GM18867 (cell line): ENCODE measurements at regions not wholly inside any gene's neighbourhood (a gene's known extent, or its start where the extent isn't known, plus 50 kb on each side); places are given as distances from the start of the nearest gene placed in this dataset.

Experiments
- ATAC-seq: cut with Tn5 transposase; IDR thresholded peaks from one replicate; pipeline ENCODE4 v1.9.1; 2021; ENCODE audit warnings: mild to moderate bottlenecking, moderate library complexity; ENCODE audit not compliant: unreplicated experiment

GRCh38 chr2:2687745-2688144, 356.7 kb upstream of the MYT1L start:
- no peak for ATAC-seq

GRCh38 chr2:2686222-2686621, 355.1 kb upstream of the MYT1L start:
- no peak for ATAC-seq

GRCh38 chr2:2683606-2684224, 352.6 kb upstream of the MYT1L start:
- no peak for ATAC-seq

GRCh38 chr2:2682700-2683342, 351.7 kb upstream of the MYT1L start:
- no peak for ATAC-seq

GRCh38 chr2:2681711-2682251, 350.7 kb upstream of the MYT1L start:
- no peak for ATAC-seq

- no peak for ATAC-seq
These were observed 350.0 kb upstream of the MYT1L start for GRCh38 chr2:2681085-2681484.

- no peak for ATAC-seq
These were observed 343.8 kb upstream of the MYT1L start for GRCh38 chr2:2674831-2675230.

GRCh38 chr2:2673406-2673805, 342.3 kb upstream of the MYT1L start:
- no peak for ATAC-seq

GRCh38 chr2:2672249-2672648, 341.2 kb upstream of the MYT1L start:
- ATAC-seq = no peak

- ATAC-seq = no peak
These were observed 340.8 kb upstream of the MYT1L start for GRCh38 chr2:2671826-2672225.

- ATAC-seq = no peak
These were observed 338.2 kb upstream of the MYT1L start for GRCh38 chr2:2669316-2669715.

GRCh38 chr2:2668681-2669265, 337.7 kb upstream of the MYT1L start:
- no peak for ATAC-seq

GRCh38 chr2:2667690-2668089, 336.6 kb upstream of the MYT1L start:
- no peak for ATAC-seq

- no peak for ATAC-seq
These were observed 334.7 kb upstream of the MYT1L start for GRCh38 chr2:2665834-2666133.

GRCh38 chr2:2664989-2665833, 334.1 kb upstream of the MYT1L start:
- no peak for ATAC-seq

- no peak for ATAC-seq
These were observed 332.4 kb upstream of the MYT1L start for GRCh38 chr2:2663401-2664036.

- ATAC-seq = no peak
These were observed 331.8 kb upstream of the MYT1L start for GRCh38 chr2:2662847-2663356.

GRCh38 chr2:2662037-2662846, 331.2 kb upstream of the MYT1L start:
- ATAC-seq = no peak

GRCh38 chr2:2660789-2661355, 329.8 kb upstream of the MYT1L start:
- no peak for ATAC-seq
